ENCODE measurements at regions not wholly inside any gene's neighbourhood (a gene's known extent, or its start where the extent isn't known, plus 50 kb on each side); places are given as distances from the start of the nearest gene placed in this dataset.

- TF ChIP-seq CTCF (IDR thresholded peaks at IDR 0.05) (no peak), POLR2A (IDR thresholded peaks at IDR 0.05) (no peak)
Observed at GRCh38 chr16:35749253-35750141, 2290.1 kb downstream of the TP53TG3F start.

All from adrenal gland (tissue), 5 donors.